ENCODE measurements at regions not wholly inside any gene's neighbourhood (a gene's known extent, or its start where the extent isn't known, plus 50 kb on each side); places are given as distances from the start of the nearest gene placed in this dataset.

DNA sequence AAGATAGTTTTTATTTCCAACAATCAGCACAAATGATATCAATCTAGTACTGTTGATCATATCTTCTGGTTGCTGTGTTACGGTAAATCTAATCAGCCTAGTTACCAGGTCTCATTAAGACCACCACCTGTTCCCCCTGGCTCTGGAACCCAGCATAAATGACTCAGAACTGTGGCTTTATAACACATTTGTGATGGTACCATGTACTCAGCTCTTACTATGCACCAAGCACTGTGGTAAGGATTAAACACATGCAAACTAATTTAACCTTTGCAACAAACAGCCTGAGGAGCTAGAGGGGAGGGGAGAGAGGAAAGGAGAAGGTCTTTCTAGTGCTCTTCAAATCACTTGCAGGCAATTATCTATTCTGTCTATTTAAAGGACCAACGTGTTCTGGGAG lies 173.9 kb upstream of the LMCD1 start:
- TF ChIP-seq POLR2A (IDR thresholded peaks at IDR 0.05), result no peak
- TF ChIP-seq, protein P1, sequence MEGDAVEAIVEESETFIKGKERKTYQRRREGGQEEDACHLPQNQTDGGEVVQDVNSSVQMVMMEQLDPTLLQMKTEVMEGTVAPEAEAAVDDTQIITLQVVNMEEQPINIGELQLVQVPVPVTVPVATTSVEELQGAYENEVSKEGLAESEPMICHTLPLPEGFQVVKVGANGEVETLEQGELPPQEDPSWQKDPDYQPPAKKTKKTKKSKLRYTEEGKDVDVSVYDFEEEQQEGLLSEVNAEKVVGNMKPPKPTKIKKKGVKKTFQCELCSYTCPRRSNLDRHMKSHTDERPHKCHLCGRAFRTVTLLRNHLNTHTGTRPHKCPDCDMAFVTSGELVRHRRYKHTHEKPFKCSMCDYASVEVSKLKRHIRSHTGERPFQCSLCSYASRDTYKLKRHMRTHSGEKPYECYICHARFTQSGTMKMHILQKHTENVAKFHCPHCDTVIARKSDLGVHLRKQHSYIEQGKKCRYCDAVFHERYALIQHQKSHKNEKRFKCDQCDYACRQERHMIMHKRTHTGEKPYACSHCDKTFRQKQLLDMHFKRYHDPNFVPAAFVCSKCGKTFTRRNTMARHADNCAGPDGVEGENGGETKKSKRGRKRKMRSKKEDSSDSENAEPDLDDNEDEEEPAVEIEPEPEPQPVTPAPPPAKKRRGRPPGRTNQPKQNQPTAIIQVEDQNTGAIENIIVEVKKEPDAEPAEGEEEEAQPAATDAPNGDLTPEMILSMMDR (IDR thresholded peaks at IDR 0.05), result no peak
- intact Hi-C loops (cut with DNase I), result no loop called here
- H3K4me1 ChIP-seq, result no peaks in the 10 kb centered on the region
- 60 to 62% methylated on average over 2 of the region's 2 CpGs for WGBS, 2 donors
- no peak for DNase-seq
- no peak overlapping the region for H3K27ac ChIP-seq
- no peaks in the 10 kb centered on the region for H3K27me3 ChIP-seq
- H3K9me3 ChIP-seq, result no peaks in the 10 kb centered on the region
- no peak overlapping the region for H3K4me3 ChIP-seq (replicated peaks in 1 of 3)
- no peaks in the 10 kb centered on the region for H3K36me3 ChIP-seq

DNA sequence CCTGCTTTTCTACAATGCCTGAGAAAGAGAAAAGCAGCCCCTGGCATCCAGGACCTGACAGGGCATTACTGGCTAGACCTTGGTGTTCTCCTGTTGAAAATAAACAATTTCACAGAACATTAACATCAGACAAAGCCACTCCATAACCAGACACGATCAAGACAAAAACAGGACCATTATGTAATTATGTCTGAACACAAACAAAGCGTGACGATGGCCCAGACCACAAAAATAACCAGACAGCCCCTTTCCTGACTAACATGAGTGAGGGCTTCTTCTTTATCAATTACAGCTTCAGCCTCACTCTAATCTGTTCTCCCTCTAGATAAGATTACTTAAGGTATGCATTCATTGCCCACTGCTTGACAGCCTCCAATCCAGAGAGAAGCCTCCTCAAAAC lies 172.7 kb upstream of the LMCD1 start:
- Histone ChIP-seq H3K27me3 (no peaks in the 10 kb centered on the region), H3K36me3 (no peaks in the 10 kb centered on the region), H3K9me3 (no peaks in the 10 kb centered on the region), H3K27ac (no peak overlapping the region), H3K4me1 (no peaks in the 10 kb centered on the region), H3K4me3 (replicated peaks in 1 of 3) (no peak overlapping the region)
- intact Hi-C loops (cut with DNase I), result no loop called here
- DNase-seq, result no peak
- 62 to 64% methylated on average over 3 of the region's 3 CpGs for WGBS, 2 donors
- no peak for TF ChIP-seq POLR2A (IDR thresholded peaks at IDR 0.05)
- TF ChIP-seq, protein P1 (IDR thresholded peaks at IDR 0.05), result no peak

DNA sequence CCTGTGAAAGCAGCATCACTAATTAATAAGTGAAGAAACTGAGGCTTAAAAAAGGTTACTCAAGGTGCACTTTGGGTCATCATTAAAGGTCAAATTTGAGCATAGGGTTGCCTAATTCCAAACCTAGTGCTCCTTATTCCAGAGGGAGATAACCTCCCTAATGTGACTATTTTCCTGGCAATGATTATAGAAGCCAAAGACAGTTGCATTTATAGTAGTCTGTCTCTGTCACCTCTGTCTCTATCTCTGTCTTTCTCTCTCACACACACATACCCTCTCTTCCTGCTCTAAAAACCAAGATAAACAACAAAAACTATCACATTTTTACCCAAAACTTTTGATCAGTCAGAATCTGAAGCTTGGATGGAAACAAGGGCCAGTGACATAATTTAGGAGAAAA lies 172.0 kb upstream of the LMCD1 start:
- intact Hi-C loops (cut with DNase I), result no loop called here
- Histone ChIP-seq H3K4me3 (replicated peaks in 1 of 3) (no peak overlapping the region), H3K4me1 (no peaks in the 10 kb centered on the region), H3K27ac (no peak overlapping the region), H3K9me3 (no peaks in the 10 kb centered on the region), H3K36me3 (no peaks in the 10 kb centered on the region), H3K27me3 (no peaks in the 10 kb centered on the region)
- TF ChIP-seq, protein P1 (IDR thresholded peaks at IDR 0.05), result no peak
- no peak for TF ChIP-seq POLR2A (IDR thresholded peaks at IDR 0.05)
- DNase-seq, result no peak

GRCh38 chr3:8336456-8336855 lies 165.2 kb upstream of the LMCD1 start:
- Histone ChIP-seq H3K4me3 (replicated peaks in 1 of 3) (no peak overlapping the region), H3K27me3 (no peaks in the 10 kb centered on the region), H3K9me3 (no peaks in the 10 kb centered on the region), H3K36me3 (no peaks in the 10 kb centered on the region), H3K27ac (no peak overlapping the region), H3K4me1 (no peaks in the 10 kb centered on the region)
- WGBS, 2 donors, result 78% methylated on average over 8 of the region's 8 CpGs
- no peak for DNase-seq
- intact Hi-C loops (cut with DNase I), result no loop called here
- TF ChIP-seq, protein P1 (IDR thresholded peaks at IDR 0.05), result no peak
- TF ChIP-seq POLR2A (IDR thresholded peaks at IDR 0.05), result no peak

- Histone ChIP-seq H3K9me3 (no peaks in the 10 kb centered on the region), H3K27me3 (no peaks in the 10 kb centered on the region), H3K4me1 (no peaks in the 10 kb centered on the region), H3K4me3 (replicated peaks in 1 of 3) (no peak overlapping the region), H3K27ac (no peak overlapping the region), H3K36me3 (no peaks in the 10 kb centered on the region)
- TF ChIP-seq, protein P1 (IDR thresholded peaks at IDR 0.05), result no peak
- no peak for TF ChIP-seq POLR2A (IDR thresholded peaks at IDR 0.05)
- intact Hi-C loops (cut with DNase I), result no loop called here
- WGBS, 2 donors, result 90 to 93% methylated on average over 2 of the region's 2 CpGs
- DNase-seq, result no peak
Observed at GRCh38 chr3:8338424-8338823, 163.2 kb upstream of the LMCD1 start.
